ENCODE measurements at regions not wholly inside any gene's neighbourhood (a gene's known extent, or its start where the extent isn't known, plus 50 kb on each side); places are given as distances from the start of the nearest gene placed in this dataset.

DNA sequence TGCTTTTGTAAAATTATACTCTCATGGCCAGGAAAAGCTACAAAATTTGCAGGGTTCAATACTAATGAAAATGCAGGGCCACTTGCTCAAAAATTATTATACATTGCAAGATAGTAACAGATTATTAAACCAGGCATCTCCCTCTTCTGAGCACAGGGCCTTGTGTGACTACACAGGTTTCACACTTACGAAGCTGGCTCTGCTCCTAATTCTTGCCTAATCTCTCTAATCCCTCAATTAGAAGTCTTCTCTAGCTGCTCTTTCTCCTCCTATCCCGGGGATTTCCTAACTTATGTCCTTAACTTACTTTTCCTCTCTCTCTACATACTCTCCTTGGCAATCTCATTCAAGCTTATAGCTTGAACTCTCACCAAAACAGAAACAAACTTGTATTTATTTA is 168.3 kb downstream of the AREG start:
- TF ChIP-seq, protein P1, sequence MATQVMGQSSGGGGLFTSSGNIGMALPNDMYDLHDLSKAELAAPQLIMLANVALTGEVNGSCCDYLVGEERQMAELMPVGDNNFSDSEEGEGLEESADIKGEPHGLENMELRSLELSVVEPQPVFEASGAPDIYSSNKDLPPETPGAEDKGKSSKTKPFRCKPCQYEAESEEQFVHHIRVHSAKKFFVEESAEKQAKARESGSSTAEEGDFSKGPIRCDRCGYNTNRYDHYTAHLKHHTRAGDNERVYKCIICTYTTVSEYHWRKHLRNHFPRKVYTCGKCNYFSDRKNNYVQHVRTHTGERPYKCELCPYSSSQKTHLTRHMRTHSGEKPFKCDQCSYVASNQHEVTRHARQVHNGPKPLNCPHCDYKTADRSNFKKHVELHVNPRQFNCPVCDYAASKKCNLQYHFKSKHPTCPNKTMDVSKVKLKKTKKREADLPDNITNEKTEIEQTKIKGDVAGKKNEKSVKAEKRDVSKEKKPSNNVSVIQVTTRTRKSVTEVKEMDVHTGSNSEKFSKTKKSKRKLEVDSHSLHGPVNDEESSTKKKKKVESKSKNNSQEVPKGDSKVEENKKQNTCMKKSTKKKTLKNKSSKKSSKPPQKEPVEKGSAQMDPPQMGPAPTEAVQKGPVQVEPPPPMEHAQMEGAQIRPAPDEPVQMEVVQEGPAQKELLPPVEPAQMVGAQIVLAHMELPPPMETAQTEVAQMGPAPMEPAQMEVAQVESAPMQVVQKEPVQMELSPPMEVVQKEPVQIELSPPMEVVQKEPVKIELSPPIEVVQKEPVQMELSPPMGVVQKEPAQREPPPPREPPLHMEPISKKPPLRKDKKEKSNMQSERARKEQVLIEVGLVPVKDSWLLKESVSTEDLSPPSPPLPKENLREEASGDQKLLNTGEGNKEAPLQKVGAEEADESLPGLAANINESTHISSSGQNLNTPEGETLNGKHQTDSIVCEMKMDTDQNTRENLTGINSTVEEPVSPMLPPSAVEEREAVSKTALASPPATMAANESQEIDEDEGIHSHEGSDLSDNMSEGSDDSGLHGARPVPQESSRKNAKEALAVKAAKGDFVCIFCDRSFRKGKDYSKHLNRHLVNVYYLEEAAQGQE (IDR thresholded peaks at IDR 0.05; ENCODE audit: low read depth): no peak
- no peak for TF ChIP-seq YY1 (IDR thresholded peaks at IDR 0.05; ENCODE audit: low read depth)
- no peak for TF ChIP-seq EGR1 (IDR thresholded peaks at IDR 0.05)

Measured in Ishikawa (cell line).